A172 (cell line): ENCODE measurements at regions not wholly inside any gene's neighbourhood (a gene's known extent, or its start where the extent isn't known, plus 50 kb on each side); places are given as distances from the start of the nearest gene placed in this dataset.

ENCODE experiments used
- DNase-seq: peaks from one replicate; pipeline ENCODE4 v3.0.0-alpha.2; 2015; ENCODE audit warnings: low spot score

DNA sequence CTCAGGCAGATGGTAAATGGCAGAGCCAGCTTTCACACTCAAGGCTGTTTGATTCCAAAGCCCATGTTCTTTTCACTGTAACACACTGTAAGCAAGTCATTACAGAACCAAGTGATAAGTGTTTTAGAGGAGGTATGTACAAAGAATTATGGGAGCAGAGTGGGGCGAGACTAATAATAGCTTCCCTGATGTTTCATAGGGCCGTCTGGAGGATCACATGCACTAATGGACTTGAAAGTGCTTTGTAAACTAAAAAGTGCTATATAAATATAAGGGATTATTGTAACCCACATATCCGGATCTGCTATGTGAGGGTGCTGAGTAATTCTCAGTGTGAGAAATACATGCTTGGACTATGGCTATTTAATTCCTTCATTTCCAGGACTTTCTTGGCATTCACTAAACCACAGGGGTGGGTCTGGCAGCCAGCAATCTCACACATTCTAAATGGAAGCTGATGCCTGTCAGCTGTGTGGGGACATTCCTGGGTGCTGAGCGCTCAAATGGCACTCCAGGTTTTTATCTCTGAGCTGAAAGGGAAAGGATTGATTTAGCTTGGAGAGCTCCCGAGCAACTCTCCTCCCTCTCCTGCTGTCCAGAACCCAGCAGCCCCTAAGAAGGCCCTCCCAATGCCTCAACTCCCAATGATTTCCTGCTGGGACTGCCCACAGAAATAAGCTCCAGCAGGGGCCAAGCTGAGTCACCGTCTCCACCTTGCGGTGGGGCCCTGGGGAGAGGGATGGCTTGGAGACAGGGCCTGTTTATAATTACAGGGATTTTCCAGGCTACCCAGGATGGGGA, 222.8 kb downstream of the SOX11 start:
- DNase-seq, result peak; percentile 95

DNA sequence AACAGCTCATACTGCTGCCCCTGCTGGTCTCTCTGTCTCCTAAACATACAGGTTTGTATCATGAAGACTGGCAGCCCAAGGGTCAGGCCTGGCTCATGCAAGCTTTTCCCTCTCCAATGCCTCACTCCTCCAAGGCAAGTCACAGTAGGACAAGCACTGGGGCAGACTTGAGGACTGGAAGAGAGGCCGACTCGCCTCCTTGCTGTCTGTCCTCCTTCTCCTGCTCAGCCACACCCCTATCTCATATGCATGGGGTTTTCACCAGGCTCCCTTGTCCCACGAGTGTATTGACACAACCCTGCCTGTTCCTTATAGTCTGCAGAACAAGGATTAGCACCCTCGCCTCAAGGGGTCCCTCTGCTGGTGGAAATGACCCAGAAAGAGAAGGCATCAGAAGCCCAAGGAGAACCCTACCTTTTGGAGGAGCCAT, 223.7 kb downstream of the SOX11 start:
- peak; percentile 64 for DNase-seq

DNA sequence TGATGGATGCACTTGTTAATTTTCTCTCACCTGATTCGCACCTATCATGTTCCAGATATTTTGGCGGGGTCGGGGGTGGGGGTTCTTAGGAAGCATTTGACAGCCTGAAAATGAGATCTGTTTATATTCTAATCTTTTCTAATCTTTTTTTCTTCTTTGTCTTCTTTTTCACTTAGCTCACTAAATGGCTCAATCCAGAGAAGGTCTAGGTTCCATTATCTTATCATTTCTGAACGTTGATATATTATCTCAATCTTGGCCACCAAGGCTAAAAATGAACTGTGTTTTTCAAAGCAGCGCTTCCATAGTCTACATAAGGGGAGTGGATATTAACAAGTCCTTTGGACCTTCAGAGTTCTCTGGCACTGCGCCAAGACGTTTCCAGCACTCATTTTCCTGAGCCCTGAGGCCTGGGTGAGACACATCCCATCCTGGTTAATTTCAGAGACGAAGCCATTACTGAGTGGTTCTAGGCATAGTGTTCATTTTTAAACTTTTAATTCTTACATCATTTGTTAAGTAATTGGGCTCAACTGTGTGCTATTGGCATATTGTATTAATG, 229.0 kb downstream of the SOX11 start:
- DNase-seq, result no peak

DNA sequence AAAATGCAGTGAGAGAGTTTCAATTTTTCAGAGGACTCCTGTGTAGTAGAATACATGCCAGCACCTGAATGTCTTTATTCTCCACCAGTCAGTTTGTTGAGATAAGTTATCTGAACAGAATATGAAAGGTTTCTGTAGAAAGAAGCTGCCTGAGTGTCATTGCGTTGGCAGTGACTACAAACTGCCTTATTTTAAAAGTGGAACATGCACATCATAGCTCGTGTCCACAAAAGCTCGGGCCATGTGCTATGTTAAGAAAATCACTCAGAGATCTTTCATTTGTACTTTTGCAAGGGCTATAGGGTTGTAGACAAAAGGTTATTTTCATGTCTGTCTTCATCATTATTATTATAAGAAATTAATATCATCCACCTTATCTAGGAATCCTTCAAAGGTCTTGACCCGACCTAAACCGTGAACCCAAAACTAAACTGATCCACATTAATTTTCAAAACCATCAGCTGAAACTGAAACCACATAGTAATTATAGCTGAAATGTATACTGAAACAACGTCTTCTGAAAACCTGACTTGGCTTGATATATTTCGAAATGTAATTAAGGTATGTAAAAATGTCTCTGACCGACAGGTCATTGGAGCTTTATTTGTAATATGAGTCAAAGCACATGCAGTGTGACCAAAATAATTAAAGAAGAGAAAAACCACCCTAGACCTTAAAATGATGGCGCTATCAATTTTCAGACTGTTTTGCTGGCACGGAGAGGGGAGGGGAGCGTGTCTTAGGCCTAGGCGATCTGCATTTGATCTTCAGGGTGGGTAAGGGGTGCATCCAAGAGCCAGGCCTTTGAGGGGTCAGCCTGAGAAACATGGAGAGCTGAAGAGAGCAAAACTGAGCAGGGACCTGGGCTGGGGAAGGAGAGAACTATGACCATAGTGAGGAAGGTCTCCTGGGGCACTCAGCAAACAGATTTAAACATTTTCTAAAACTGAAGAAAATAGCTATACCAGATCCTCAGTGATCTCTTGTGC, 232.1 kb downstream of the SOX11 start:
- DNase-seq, result no peak

DNA sequence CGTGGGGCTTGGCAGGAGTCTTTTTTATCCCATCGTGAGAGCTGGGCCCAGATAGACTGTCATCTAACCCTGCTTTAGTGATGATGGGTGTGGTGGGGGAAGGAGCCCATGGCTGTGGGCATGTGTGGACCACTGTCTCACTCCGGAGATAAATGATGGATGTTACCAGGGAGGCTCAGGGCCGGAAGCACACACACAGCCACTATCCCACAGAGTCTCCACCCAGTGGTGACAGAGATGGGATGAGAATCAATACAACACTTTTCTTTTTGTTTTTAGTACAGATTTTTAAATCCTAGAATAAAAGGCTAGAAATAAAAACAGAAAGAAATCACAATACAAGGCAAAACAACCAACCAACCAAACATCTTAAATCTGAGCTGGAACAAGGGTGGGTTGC, 233.4 kb downstream of the SOX11 start:
- DNase-seq, result no peak

DNA sequence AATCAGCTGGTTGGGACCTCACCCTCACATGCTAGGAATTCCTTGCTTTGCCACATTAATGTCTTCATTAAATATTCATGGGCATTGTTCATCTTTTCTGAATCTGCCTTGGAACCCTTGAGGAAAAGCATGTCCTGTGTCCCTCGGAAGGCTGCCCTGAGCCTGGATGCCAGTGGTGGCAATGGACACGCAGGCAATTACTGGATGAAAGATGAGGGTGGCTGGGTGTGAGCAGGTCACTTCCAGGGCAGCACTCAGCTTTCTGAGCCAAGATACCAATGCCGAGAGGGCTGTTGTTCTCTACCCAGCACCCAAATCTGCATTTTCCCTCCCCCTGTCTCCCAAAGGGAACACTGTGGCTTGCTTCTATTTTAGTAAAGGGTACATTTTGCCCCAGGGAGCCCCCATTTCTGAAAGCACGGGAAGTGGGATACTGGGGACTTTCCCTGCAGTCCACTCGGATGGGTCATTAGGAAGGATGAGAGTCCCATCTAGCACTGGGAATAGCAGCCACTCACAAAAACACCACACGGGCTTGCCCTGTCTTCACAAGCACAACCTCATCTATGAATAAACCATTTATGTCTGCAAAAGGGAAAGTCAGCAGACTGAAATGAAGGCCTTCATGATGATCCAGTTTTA, 234.8 kb downstream of the SOX11 start:
- DNase-seq, result no peak

- DNase-seq, result no peak
These were observed 240.6 kb downstream of the SOX11 start for GRCh38 chr2:5932556-5933469.

DNA sequence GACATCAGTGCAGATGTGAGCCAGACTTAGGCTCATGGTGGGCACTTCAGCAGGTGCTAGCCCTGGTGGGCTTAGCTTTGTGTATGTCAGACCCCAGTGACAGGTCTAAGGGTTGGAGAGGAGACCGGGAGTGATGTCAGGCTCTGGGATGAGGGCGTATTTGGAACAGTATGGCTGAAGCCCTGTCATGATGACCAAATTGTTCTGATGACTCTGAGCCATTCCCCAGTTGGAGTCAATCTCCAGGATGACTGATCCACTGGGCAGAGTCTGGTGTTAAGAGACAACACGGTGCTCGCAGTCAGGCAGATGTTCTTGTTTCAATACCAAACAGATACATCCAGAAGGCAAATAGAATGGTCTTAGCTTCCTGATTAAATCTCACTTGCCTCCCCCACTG, 241.5 kb downstream of the SOX11 start:
- no peak for DNase-seq

- no peak for DNase-seq
These were observed 245.1 kb downstream of the SOX11 start for GRCh38 chr2:5937321-5937720.

DNA sequence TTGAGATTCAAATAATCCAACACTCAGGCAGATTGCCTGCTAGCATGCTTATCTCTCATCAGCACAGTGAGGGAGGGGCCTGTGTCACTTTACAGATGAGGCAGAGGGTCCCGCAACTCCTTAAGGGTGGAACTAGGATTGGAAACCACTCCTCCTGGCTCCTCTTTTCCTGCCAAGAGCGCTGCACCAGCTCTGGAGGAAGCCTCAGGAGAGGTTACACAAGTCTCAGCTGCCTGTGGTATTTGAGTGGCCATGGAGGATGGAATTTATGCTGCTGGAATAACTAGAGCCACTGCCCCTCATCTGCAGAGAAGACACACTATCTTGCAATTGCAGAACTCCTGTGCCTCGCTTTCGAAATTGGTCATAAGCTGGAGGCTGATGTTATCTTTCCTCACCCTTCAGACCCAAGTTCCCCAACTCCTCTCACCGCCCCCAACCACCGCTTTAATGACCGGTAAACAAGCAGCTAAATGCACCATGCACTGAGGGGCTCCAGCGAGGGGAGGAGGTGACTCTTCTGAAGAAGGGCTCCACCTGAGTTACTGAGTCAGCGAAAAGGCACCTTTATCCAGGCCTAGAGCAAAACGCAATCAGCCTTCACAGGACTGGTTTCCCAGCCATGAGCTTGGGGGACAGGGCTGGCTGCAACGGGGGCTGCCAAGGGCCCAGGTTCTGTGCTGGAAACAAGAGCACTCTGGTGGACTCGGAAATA, 245.8 kb downstream of the SOX11 start:
- DNase-seq, result no peak

DNA sequence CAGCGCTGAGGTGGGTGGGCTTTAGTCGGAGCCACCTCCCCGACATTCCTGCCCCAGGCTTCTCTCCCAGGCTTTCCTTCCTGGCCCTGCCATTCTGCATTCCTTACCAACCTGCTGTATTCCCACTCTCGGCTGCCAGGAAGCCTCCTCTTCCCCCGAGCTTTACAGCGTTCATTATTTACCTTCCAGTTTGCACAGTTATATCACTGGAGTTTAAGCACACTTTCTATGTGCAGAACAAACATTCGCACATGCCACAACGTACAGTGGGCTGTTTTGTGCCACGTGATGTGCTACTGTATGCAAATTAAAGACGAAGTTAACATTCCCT, 246.3 kb downstream of the SOX11 start:
- no peak for DNase-seq

DNA sequence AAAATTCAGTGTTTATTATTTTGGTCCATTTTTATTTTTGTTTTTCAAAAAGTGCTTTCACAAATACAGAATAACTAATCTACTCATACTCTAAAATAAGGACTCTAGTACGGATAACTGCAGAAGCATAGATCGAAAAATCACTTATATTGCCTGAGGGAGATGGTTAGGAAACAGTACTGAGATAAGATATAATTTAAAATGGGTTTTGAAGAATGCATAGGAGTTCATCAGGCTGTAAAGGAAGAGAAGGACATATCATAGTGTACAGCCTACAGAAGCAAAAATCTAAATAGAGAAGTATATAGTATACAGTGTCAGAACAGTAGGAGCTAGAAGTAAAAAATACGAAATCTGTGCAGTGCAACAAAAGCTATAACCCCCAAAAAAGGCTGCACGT, 247.4 kb downstream of the SOX11 start:
- no peak for DNase-seq

- no peak for DNase-seq
These were observed 248.7 kb downstream of the SOX11 start for GRCh38 chr2:5940596-5941535.

- no peak for DNase-seq
These were observed 250.0 kb downstream of the SOX11 start for GRCh38 chr2:5942204-5942603.

- DNase-seq, result no peak
These were observed 253.6 kb downstream of the SOX11 start for GRCh38 chr2:5945742-5946141.

DNA sequence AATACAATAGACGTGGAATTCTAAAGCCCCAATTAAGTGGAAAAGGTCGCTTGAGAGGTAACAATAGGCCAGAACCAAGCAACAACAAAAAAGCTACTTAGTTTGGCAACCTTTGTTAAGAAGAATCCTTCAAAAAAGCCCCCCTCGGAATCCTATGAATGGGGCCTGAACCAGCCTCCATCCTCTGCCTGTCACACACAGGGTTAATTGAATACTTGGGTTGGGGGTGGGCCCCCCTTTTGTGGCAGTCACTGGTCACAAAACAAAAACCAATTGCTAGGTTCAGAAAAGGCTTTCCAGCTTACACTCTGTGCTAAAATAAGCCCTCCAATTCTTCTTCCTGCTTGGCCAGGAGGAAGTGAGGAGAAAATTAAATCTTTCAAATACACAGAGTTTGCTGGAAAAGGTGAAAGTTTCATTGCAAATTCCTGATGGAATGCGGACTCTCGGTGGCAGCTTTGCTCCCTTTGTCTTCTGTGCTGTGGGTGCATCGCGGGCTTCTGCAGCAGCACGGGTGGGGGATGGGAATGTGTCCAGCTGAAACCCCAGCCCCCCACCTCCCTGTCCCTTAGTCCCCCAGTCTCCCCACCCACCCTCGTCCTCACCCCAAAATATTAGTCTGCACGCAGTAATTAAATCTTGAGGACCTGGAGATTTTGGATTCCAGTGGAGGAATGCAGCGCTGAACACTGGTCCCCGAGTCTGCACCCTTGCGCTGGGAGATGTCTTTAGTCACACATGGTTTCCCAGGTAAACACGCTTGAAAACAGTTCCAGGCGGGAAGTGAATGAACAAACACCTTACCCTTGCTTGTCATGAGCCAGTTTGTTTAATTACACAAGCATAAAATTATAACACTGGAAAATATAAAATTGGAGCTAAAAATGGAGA, 254.3 kb downstream of the SOX11 start:
- DNase-seq, result no peak

DNA sequence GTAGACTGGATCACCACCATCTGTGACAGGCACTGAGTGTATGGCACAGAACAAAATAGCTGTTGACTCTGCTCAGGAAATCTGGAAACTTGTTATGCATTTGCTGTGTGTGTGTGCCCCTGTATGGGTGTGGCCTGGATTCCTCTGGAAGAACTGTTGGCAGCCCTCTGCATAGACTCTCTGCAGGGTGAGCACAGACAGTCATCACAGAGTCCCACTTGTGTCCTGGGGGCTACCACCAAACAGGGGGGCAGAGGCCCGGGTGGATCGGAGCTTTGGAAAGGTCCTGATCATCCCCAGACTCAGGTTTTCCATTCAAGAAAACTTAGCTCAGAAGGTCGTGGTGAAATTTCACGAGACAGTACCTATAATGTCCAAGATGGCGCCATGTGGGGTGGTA, 258.6 kb downstream of the SOX11 start:
- no peak for DNase-seq

DNA sequence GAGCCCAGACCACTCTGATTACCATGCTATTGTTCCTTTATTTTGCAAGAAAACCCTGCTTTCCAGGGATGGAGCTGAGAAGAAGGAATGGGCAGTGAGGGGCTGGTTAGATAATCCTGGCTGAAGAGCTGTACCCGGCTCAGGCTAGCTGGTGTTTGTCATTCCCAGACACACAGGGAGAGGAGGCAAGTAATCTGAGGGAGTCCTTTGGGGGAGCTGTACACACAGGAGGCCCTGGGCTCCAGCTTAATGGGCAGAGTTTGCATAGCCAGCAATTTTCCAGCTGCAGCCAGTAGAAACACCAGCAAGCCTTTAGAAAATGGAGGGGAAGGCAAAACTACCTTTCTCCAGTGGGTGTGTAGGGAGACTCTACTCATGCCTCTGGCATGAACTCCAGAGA, 259.3 kb downstream of the SOX11 start:
- no peak for DNase-seq
